ENCODE measurements at regions not wholly inside any gene's neighbourhood (a gene's known extent, or its start where the extent isn't known, plus 50 kb on each side); places are given as distances from the start of the nearest gene placed in this dataset.

GRCh38 chr5:145218019-145218418, 617.1 kb downstream of the PRELID2 start:
- intact Hi-C loops (cut with DNase I): no loop called here
- H3K4me3 ChIP-seq: no peak overlapping the region
- DNase-seq (no peak), ATAC-seq (no peak)
- TF ChIP-seq CTCF (IDR thresholded peaks at IDR 0.05): no peak
- TF ChIP-seq POLR2A (IDR thresholded peaks at IDR 0.05): no peak
- no peaks in the 10 kb centered on the region for H3K4me1 ChIP-seq
- no peaks in the 10 kb centered on the region for H3K27me3 ChIP-seq
- peaks cover 0 to 25% (median 7%) of the 10 kb centered on the region in 12 donors for H3K9me3 ChIP-seq
- no peaks in the 10 kb centered on the region for H3K36me3 ChIP-seq
- WGBS, 4 donors: 57 to 74% (median 69%) methylated on average over 3 of the region's 3 CpGs
- no peak overlapping the region for H3K27ac ChIP-seq

- H3K9me3 ChIP-seq: peaks cover 0 to 23% (median 2%) of the 10 kb centered on the region in 12 donors
- H3K36me3 ChIP-seq: no peaks in the 10 kb centered on the region
- ATAC-seq: no peak
- no peak overlapping the region for H3K4me3 ChIP-seq
- intact Hi-C loops (cut with DNase I): no loop called here
- 85 to 96% (median 91%) methylated on average over 3 of the region's 3 CpGs for WGBS, 4 donors
- no peak for DNase-seq
- H3K27me3 ChIP-seq: no peaks in the 10 kb centered on the region
- TF ChIP-seq CTCF (IDR thresholded peaks at IDR 0.05): no peak
- no peak for TF ChIP-seq POLR2A (IDR thresholded peaks at IDR 0.05)
- no peaks in the 10 kb centered on the region for H3K4me1 ChIP-seq
- no peak overlapping the region for H3K27ac ChIP-seq
Observed at GRCh38 chr5:145210020-145210419, 625.1 kb downstream of the PRELID2 start.

GRCh38 chr5:145205546-145205945, 629.6 kb downstream of the PRELID2 start:
- no peaks in the 10 kb centered on the region for H3K4me1 ChIP-seq
- DNase-seq (no peak), ATAC-seq (no peak)
- H3K27ac ChIP-seq: no peak overlapping the region
- H3K36me3 ChIP-seq: no peaks in the 10 kb centered on the region
- H3K9me3 ChIP-seq: peaks cover 0 to 3% (median 0%) of the 10 kb centered on the region in 12 donors
- intact Hi-C loops (cut with DNase I): no loop called here
- TF ChIP-seq POLR2A (IDR thresholded peaks at IDR 0.05) (no peak), CTCF (IDR thresholded peaks at IDR 0.05) (no peak)
- no peak overlapping the region for H3K4me3 ChIP-seq
- H3K27me3 ChIP-seq: no peaks in the 10 kb centered on the region
- WGBS, 4 donors: 69 to 82% (median 75%) methylated on average over 4 of the region's 4 CpGs

- intact Hi-C loops (cut with DNase I): no loop called here
- no peak for TF ChIP-seq POLR2A (IDR thresholded peaks at IDR 0.05)
- no peak for DNase-seq
- H3K4me1 ChIP-seq: no peaks in the 10 kb centered on the region
- H3K27ac ChIP-seq: no peak overlapping the region
- H3K27me3 ChIP-seq: no peaks in the 10 kb centered on the region
- ATAC-seq: no peak
- no peaks in the 10 kb centered on the region for H3K9me3 ChIP-seq
- WGBS, 4 donors: 51 to 59% (median 57%) methylated on average over 2 of the region's 2 CpGs
- no peak overlapping the region for H3K4me3 ChIP-seq
- H3K36me3 ChIP-seq: no peaks in the 10 kb centered on the region
Observed at GRCh38 chr5:145204743-145205142, 630.4 kb downstream of the PRELID2 start.

GRCh38 chr5:145203193-145203592, 631.9 kb downstream of the PRELID2 start:
- H3K4me1 ChIP-seq: no peaks in the 10 kb centered on the region
- DNase-seq: no peak
- TF ChIP-seq POLR2A (IDR thresholded peaks at IDR 0.05): no peak
- no peak for TF ChIP-seq CTCF (IDR thresholded peaks at IDR 0.05)
- intact Hi-C loops (cut with DNase I): no loop called here
- WGBS, 4 donors: 34 to 80% (median 73%) methylated on average over 2 of the region's 2 CpGs
- no peak for ATAC-seq
- no peaks in the 10 kb centered on the region for H3K27me3 ChIP-seq
- H3K36me3 ChIP-seq: no peaks in the 10 kb centered on the region
- no peaks in the 10 kb centered on the region for H3K9me3 ChIP-seq
- H3K4me3 ChIP-seq: no peak overlapping the region
- no peak overlapping the region for H3K27ac ChIP-seq

Data from heart left ventricle (tissue), 16 donors.